ENCODE measurements at regions not wholly inside any gene's neighbourhood (a gene's known extent, or its start where the extent isn't known, plus 50 kb on each side); places are given as distances from the start of the nearest gene placed in this dataset.

GRCh38 chr1:50349242-50349565 lies 74.0 kb downstream of the DMRTA2 start:
- no peaks in the 10 kb centered on the region for H3K9me3 ChIP-seq (ENCODE audit: control insufficient read depth in 1 of 2, insufficient read depth in 1 of 2, low read depth in 1 of 2, low read length in 2 of 2)
- intact Hi-C loops (cut with micrococcal nuclease) = no loop called here
- no peaks in the 10 kb centered on the region for H4K20me1 ChIP-seq (ENCODE audit: insufficient read depth)
- BruUV-seq (replicated peaks) = no TSS peak
- no peak overlapping the region for H3K9ac ChIP-seq (ENCODE audit: low read length)
- 0 out of 2 replicates have a peak, but pooled peaks have one; percentile 6 for ATAC-seq
- no peak overlapping the region for H3K4me3 ChIP-seq (replicated peaks in 1 of 2; ENCODE audit: low read depth in 1 of 2, low read length in 2 of 2)
- no peak overlapping the region for H3K4me2 ChIP-seq (ENCODE audit: low read length)
- no peaks in the 10 kb centered on the region for H3K79me2 ChIP-seq (ENCODE audit: insufficient read depth, low read length)
- no peak overlapping the region for H3K27ac ChIP-seq (ENCODE audit: low read depth, low read length)
- no peak for DNase-seq (ENCODE audit: low read depth, low spot score)
- H2AFZ ChIP-seq (ENCODE audit: low read depth, low read length, poor library complexity, severe bottlenecking) = no peak overlapping the region
- H3K4me1 ChIP-seq (ENCODE audit: control insufficient read depth in 1 of 2, insufficient read depth in 2 of 2, low read length in 2 of 2) = no peaks in the 10 kb centered on the region
- H3K36me3 ChIP-seq (ENCODE audit: control insufficient read depth in 1 of 2, insufficient read depth in 2 of 2, low read length in 2 of 2) = no peaks in the 10 kb centered on the region
- ChIA-PET POLR2A (no interaction called here), RAD21 (ENCODE audit: low non-redundant PET in 1 of 2, low total read pairs in 2 of 2, uncharacterized antibody in 2 of 2, unreplicated experiment in 2 of 2) (interaction anchor here in 1 of 2 experiments (1.0 kb wide), 1 partner anchor 1672 kb away, joined by 4 read pairs; no protein-coding TSS in a partner anchor), CTCF (interaction anchor here (1.4 to 2.5 kb wide), 2 partner anchors 16 to 1671 kb away, joined by 4 to 10 read pairs; no protein-coding TSS in a partner anchor)
- no peaks in the 10 kb centered on the region for H3K9me2 ChIP-seq (ENCODE audit: insufficient read depth)
- TF ChIP-seq SP1 (IDR thresholded peaks at IDR 0.05; ENCODE audit: low read depth) (no peak), EZH2phosphoT487 (IDR thresholded peaks at IDR 0.05; ENCODE audit: borderline replicate concordance) (no peak), RAD21 (IDR thresholded peaks at IDR 0.05; ENCODE audit: low read depth) (no peak), ZFX (IDR thresholded peaks at IDR 0.05) (no peak), EGR1 (IDR thresholded peaks at IDR 0.05; ENCODE audit: low read depth) (no peak), YY1 (IDR thresholded peaks at IDR 0.05; ENCODE audit: extremely low read depth, insufficient replicate concordance, low read depth, low read length) (no peak), ZBTB33 (IDR thresholded peaks at IDR 0.05; ENCODE audit: extremely low read depth, insufficient replicate concordance, low read length) (no peak), POLR2A (IDR thresholded peaks at IDR 0.05; ENCODE audit: borderline replicate concordance, extremely low read depth, insufficient read depth, insufficient read length) (no peak), CEBPB (IDR thresholded peaks at IDR 0.05; ENCODE audit: low read depth) (no peak), TCF7L2 (IDR thresholded peaks at IDR 0.05; ENCODE audit: borderline replicate concordance, extremely low read depth, insufficient read depth, insufficient read length) (no peak), ATF3 (IDR thresholded peaks at IDR 0.05) (no peak), SRF (IDR thresholded peaks at IDR 0.05; ENCODE audit: low read depth) (no peak), POLR2AphosphoS5 (IDR thresholded peaks at IDR 0.05; ENCODE audit: low read depth, low read length) (no peak)
- TF ChIP-seq, protein P1, sequence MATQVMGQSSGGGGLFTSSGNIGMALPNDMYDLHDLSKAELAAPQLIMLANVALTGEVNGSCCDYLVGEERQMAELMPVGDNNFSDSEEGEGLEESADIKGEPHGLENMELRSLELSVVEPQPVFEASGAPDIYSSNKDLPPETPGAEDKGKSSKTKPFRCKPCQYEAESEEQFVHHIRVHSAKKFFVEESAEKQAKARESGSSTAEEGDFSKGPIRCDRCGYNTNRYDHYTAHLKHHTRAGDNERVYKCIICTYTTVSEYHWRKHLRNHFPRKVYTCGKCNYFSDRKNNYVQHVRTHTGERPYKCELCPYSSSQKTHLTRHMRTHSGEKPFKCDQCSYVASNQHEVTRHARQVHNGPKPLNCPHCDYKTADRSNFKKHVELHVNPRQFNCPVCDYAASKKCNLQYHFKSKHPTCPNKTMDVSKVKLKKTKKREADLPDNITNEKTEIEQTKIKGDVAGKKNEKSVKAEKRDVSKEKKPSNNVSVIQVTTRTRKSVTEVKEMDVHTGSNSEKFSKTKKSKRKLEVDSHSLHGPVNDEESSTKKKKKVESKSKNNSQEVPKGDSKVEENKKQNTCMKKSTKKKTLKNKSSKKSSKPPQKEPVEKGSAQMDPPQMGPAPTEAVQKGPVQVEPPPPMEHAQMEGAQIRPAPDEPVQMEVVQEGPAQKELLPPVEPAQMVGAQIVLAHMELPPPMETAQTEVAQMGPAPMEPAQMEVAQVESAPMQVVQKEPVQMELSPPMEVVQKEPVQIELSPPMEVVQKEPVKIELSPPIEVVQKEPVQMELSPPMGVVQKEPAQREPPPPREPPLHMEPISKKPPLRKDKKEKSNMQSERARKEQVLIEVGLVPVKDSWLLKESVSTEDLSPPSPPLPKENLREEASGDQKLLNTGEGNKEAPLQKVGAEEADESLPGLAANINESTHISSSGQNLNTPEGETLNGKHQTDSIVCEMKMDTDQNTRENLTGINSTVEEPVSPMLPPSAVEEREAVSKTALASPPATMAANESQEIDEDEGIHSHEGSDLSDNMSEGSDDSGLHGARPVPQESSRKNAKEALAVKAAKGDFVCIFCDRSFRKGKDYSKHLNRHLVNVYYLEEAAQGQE (IDR thresholded peaks at IDR 0.05; ENCODE audit: low read depth) = no peak
- TF ChIP-seq, protein P2, sequence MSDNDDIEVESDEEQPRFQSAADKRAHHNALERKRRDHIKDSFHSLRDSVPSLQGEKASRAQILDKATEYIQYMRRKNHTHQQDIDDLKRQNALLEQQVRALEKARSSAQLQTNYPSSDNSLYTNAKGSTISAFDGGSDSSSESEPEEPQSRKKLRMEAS (IDR thresholded peaks at IDR 0.05) = no peak
- TF ChIP-seq, protein P3, sequence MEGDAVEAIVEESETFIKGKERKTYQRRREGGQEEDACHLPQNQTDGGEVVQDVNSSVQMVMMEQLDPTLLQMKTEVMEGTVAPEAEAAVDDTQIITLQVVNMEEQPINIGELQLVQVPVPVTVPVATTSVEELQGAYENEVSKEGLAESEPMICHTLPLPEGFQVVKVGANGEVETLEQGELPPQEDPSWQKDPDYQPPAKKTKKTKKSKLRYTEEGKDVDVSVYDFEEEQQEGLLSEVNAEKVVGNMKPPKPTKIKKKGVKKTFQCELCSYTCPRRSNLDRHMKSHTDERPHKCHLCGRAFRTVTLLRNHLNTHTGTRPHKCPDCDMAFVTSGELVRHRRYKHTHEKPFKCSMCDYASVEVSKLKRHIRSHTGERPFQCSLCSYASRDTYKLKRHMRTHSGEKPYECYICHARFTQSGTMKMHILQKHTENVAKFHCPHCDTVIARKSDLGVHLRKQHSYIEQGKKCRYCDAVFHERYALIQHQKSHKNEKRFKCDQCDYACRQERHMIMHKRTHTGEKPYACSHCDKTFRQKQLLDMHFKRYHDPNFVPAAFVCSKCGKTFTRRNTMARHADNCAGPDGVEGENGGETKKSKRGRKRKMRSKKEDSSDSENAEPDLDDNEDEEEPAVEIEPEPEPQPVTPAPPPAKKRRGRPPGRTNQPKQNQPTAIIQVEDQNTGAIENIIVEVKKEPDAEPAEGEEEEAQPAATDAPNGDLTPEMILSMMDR (IDR thresholded peaks at IDR 0.05 in 2 of 3, conservative IDR thresholded peaks at IDR 0.05 in 1 of 3; ENCODE audit: borderline replicate concordance in 1 of 3, insufficient read depth in 1 of 3, low read depth in 2 of 3, low read length in 2 of 3) = no peak
- peaks cover 5% of the 10 kb centered on the region for H3K27me3 ChIP-seq (ENCODE audit: insufficient read depth, low read length)
